ENCODE measurements at regions not wholly inside any gene's neighbourhood (a gene's known extent, or its start where the extent isn't known, plus 50 kb on each side); places are given as distances from the start of the nearest gene placed in this dataset.

DNA sequence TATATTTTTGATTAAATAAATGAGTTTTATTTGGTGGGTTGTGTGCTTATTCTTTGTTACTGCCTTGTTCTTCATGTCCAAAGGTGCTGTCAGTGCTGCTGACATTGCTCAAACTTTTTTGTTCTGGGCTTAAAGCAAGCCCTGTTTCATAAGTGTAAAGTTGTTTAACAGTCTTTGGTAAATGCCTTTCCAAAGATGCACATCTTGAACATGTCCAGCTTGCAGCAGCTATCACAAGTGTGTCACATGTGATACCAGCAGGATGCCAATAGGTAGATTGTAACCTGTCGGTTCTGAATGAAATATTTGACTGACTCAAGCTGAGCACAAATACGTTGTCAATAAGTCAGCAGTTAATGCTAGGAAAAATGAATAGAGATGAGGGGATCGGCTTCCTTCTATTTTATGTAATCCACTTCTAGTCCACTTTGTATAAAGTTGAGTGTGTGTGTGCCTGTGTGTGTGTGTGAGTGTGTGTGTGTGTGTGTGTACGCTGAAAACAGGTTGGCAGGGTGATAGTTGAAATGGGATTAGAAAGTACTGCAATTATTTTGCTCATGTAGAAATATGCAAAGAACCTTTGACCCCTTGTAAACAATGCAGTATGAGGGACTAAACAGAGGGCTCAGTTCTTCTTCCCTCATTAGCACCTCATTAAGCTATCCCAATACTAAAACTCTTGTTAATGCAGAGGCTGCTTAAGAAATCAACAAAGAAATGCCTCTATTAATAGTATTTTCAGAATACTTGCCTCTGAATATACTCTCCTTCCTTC lies 986.5 kb downstream of the TUSC7 start:
- DNase-seq = no peak

GRCh38 chr3:117696851-117697407 lies 987.4 kb downstream of the TUSC7 start:
- DNase-seq = no peak

DNA sequence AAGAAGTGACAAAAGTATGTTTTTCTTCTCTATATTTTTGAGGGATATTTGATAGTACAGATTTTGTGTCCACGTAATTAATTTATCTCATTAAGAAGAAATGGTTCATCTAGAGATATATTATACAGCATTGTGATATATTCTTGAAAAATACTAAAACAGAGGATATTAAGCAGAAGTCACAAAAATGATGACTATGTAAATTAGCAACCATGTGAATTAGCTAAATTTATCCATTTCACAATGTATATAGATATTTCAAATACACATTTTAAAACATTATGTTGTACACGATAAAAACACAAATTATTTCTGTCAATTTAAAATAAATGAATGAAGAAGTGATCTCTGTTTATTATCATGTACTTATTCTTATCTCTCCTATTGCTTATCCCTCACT lies 989.5 kb downstream of the TUSC7 start:
- no peak for DNase-seq

DNA sequence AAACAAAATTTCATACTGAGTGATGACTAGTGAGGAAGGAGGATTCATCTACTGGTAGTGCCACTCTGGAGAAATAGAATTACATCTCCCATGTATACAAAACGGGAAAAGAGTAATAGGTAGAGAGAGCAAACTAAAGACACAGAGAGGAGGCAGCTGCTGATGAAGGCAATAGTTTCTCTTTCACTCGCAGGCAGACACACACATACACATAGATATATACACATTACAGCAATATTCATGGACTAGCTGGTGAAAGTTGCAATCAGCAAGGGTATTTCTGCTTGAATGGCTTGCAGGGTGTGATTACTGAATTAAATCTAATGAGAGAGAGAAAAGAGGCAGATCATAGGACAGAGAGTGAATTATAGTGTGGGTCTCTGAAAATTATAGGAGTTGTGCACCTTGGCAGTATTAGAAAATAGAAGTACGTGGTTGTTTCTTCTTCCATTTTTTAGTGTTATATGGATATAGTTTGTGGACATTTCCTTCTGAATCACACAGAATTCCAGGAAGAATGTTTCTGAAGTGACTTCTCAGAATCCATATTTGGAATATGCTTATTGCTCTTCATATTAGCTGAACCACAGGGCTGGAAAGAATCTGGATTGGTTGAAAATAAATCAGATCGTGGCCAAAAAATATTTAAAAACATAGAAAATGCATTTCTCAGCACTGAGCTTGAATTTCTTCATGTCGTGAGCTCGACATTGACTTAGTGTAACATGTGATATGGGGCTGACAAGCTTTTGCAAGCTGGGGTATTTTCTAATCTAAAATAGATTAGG lies 991.2 kb downstream of the TUSC7 start:
- DNase-seq = no peak

DNA sequence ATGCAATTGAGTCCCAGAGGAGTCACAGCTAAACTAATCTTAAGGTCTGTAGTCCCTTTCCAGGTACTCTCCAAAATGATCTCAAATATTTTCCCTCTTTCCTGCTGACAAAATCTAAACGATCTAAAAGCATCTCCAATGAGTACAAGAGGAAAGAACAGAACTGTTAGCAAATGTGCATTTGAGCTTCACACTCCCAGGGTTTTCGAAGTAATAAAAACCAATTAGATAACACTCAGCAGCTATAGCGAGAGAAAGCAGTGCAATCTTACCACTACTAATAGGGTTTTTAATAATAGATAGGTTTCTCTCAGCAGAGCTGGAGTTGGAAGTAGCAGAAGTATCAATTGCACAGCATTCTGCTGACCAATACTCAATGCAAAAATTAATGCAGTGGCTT lies 995.4 kb downstream of the TUSC7 start:
- no peak for DNase-seq

DNA sequence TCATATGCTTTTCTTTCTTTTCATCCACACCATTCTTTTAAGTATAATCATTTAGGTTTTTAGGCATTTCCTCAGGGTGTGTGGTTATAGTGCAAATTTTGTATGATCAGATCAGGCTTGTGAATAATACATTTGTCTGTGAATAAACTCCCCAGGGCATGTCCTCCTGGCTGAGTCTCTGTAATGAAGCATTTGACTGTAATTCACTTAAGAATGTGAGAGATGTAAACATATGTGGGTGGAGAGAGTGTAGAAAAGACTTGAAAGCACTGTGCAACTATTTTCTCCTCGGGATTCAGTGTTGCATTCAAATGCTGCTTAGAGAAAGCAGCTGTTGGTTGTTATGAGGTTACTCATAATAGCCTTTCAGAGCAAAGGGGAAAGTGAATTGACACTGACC lies 996.5 kb downstream of the TUSC7 start:
- DNase-seq = no peak

DNA sequence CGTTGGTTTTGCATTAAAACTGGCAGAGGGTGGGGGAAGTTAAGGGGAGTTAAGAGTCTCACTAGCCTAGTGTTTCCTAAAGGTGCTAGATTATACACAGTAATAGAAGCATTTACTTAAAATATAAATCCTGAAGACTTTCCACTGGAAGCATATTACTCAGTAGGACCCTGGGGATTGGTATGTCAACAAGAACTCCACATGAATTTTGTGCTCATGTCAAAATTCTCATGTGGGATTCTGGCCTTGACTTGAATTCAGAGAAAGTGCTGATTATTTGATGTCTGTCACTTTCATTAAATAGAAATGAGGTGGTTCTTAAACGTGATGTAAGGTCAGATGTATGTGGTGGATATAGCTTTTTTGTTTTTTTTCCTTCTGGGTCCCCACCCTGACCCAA lies 997.2 kb downstream of the TUSC7 start:
- no peak for DNase-seq

DNA sequence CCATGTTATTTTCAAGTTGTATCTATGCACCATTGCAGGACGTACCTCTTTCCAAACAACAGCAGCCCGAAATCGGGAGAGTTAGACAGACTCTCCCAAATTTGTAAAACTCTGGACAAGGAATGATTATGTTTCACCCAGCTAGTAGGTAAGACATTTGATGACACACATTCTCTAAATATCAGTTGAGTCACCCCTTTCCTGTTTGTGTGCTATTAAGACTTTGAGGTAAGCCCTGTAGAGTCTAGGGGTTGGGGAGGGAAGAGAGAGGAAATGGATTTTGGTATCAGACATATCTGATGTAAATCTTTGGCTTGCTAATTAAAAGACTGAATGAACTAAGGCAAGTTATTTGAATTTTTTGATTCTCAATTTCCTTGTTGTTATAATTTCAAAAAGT lies 999.0 kb downstream of the TUSC7 start:
- no peak for DNase-seq

GRCh38 chr3:117709108-117709507 lies 999.5 kb downstream of the TUSC7 start:
- DNase-seq = no peak

DNA sequence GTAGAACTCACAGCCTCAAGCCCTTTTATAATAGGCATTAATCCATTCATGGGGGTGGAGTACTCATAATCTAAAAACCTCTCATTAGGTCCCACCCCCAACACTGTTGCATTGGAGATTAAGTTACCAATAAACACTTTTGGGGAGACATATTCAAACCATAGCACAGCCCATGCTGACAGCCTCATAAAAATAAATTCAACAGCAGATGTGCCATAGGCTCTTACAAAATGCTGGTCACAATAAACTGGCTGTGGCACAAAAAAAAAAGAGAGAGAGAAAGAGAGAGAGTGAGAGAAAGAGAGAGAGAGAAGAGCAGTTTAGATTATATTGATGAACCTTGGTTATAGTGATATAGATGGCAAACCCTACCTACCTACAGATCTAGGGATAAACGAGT lies 1000.9 kb downstream of the TUSC7 start:
- no peak for DNase-seq

DNA sequence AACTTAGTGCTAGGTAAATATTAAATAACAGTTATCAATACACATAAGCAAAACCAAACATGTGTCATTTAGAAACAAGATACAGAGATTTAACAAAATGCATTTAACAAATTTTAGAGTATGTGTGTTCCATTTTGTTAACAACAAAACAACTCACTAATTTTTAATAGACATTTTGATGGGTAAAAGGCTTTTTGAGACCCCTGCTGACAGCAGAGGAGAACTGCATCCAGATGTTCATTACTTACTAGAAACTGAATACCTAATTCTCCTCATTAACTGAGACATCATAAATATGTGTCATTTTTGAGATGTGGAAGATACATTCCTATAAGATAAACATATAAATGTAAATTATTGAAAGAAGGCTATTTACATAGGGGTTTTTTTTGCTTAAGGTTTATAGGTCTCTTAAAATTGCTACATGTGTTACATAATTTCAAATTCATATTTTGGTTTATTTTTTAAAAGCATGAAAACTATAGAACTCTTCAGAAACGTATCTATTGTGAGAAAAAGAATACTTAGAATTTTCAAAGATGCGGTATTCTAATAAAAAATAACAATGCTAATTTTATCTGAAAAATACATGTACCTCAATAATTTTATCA lies 1009.8 kb downstream of the TUSC7 start:
- no peak for DNase-seq

- DNase-seq = no peak
Measured at GRCh38 chr3:117721866-117722265, 1012.3 kb downstream of the TUSC7 start.

DNA sequence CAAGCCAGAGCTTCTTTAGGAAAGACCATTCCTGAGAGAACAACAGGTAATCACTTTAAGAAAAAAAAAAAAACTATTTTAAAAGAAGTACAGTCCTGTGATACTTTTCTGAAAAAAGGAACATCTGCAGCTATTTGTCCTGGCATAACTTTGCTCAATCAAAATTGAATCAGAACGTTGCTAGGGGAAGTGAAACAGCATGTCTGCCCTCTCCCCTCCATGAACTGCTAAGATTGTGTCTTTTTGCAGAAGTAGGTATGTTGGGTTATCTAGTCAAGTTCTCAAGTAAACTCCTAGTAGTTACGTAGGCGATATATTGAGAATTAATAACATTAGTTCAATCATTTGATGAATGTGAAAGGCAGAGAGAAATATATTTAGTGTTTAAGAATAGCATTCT lies 1013.3 kb downstream of the TUSC7 start:
- no peak for DNase-seq

- no peak for DNase-seq
Measured at GRCh38 chr3:117723825-117724224, 1014.2 kb downstream of the TUSC7 start.

DNA sequence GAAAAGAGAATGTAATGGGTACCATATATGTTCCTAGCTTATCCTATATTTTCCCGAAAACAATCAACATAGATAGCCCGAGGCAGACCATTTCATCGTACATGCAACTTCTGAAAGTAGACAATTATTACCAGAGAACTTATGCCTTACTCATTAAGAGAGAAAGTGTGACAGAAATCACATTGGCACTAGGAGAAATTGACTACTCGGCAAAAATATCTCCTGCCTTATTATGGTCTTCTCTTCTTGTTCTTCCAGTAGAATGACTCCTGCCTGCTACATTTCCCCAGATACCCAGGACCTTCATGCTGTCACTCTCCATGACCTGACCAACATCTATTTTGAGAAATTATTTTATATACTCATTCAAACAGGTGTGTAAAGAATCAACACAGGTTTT lies 1015.7 kb downstream of the TUSC7 start:
- no peak for DNase-seq

DNA sequence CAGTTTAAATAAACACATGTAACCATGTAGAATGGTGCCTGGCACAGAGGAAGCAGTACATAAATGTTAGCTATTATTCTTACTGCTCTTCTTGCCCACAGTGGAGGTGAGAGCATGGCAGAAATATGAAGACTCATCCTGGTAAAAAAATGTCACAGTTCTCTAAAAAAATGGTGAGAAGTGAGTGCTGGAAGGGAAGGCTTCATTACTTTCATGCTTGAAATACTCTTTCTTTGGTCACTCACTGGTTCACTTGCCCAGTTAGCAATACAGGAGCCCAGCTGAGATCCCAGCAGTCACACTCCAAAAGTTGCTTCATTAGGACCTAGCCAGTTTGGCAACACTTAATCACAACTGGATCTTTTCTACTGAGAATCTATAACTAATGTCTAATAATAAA lies 1017.2 kb downstream of the TUSC7 start:
- DNase-seq = no peak

GRCh38 chr3:117728226-117728625 lies 1018.6 kb downstream of the TUSC7 start:
- no peak for DNase-seq

- no peak for DNase-seq
Measured at GRCh38 chr3:117734496-117734895, 1024.9 kb downstream of the TUSC7 start.

- DNase-seq = no peak
Measured at GRCh38 chr3:117735481-117736101, 1026.0 kb downstream of the TUSC7 start.

DNA sequence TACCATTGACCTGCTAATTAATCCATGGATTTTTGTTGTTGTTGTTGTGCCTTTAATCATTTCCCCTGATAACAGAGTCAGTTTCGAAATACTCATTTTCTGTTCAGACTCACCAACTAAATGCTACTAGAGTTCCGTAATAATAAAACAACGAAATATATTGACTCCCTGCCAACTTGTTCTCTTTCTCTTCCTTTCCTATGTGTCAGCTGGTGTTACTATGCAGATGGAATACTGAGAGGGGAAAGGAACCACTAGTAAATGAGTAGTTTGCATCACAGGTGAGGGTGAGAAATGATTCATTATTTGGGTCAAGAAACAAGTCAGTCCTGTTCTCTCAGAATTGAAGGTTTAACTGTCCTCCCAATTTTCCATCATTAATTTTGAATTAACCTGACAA lies 1027.3 kb downstream of the TUSC7 start:
- no peak for DNase-seq

DNA sequence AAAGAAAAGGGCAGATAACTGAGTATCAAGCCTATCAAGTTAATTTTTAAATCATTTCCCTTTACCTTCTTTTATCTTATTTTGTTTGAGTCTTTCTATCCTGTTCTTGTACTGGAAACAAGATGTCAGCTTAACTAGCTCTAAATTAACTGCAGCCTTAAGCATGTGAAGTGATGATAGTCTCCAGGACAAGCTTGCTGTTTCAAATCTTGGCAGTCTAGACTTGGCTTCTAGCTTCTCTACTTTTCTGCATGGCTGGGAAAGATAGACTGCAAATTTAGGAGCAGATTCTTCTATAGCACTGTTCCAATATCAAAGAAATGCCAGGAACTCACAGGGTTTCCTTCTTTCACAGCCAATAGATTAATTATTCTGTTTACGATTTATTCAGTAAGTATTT lies 1034.4 kb downstream of the TUSC7 start:
- DNase-seq = no peak

- no peak for DNase-seq
Measured at GRCh38 chr3:117744935-117745334, 1035.4 kb downstream of the TUSC7 start.

DNA sequence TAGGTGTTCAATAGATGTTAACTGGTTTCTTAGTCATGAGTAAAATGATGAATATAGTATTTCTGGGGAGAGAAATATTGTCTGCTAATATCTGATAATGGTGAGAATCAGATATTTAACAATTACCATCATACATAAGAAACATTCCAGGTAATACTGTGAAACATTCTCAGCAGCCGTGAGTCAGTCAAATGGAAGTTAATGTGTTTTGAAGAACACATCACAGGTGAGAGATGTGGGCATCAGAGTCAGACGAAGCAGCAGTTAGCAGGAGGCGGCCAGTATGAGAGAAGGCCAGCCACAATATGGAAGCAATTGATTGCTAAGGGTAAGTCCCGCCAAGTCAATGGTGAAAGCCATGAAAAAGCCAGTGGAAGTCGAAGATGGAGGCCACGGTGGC lies 1035.9 kb downstream of the TUSC7 start:
- no peak for DNase-seq

Measured in NCI-H526 treated with DMSO at 0.1 percent for 48 hours (cell line).